Activated B cell treated with CpG ODN at 0.5 μM for 24 hours (primary cell): ENCODE measurements at regions not wholly inside any gene's neighbourhood (a gene's known extent, or its start where the extent isn't known, plus 50 kb on each side); places are given as distances from the start of the nearest gene placed in this dataset.

Source experiments
- ATAC-seq: fragments of 200-7000 bp; cut with Tn5 transposase; one replicate; pipeline ENCODE4 v1.10.0; 2021; ENCODE audit warnings: low read depth, mild to moderate bottlenecking, moderate library complexity
- CTCF ChIA-PET: fragments of 350-600 bp; sonication (Branson Sonifier 250); formaldehyde crosslinking; loops from one replicate; lab custom pipeline; 2021; ENCODE audit warnings: antibody characterized with exemption; lab: Charles Lee
- POLR2A ChIA-PET: fragments of 350-600 bp; sonication (Branson Sonifier 250); formaldehyde crosslinking; loops from one replicate; lab custom pipeline; 2021; ENCODE audit warnings: antibody characterized with exemption; lab: Charles Lee
- DNase-seq: peaks from one replicate; pipeline ENCODE4 v3.0.0; 2022
- H3K27ac Mint-ChIP-seq: one replicate; pipeline ENCODE4 v1.8.0; 2020; ENCODE audit warnings: mixed read lengths
- H3K27me3 Mint-ChIP-seq: one replicate; pipeline ENCODE4 v1.8.0; 2021; ENCODE audit warnings: mixed read lengths
- H3K36me3 Mint-ChIP-seq: one replicate; pipeline ENCODE4 v1.8.0; 2021; ENCODE audit warnings: low read depth, mixed read lengths
- H3K4me1 Mint-ChIP-seq: one replicate; pipeline ENCODE4 v1.8.0; 2021; ENCODE audit warnings: mixed read lengths
- H3K4me3 Mint-ChIP-seq: one replicate; pipeline ENCODE4 v1.8.0; 2020; ENCODE audit warnings: mild to moderate bottlenecking, mixed read lengths
- H3K9me3 Mint-ChIP-seq: one replicate; pipeline ENCODE4 v1.8.0; 2020; ENCODE audit warnings: mixed read lengths
- intact Hi-C: fragments of 100-400 bp; cut with micrococcal nuclease; formaldehyde crosslinking; loops from one replicate; pipeline ENCODE4 v1.15.1; 2024
- TF ChIP-seq, protein P1 (sequence below): fragments of 200-600 bp; IDR thresholded peaks from one replicate; pipeline ENCODE4 v1.8.0; 2022; ENCODE audit warnings: antibody characterized with exemption, mild to moderate bottlenecking

DNA sequence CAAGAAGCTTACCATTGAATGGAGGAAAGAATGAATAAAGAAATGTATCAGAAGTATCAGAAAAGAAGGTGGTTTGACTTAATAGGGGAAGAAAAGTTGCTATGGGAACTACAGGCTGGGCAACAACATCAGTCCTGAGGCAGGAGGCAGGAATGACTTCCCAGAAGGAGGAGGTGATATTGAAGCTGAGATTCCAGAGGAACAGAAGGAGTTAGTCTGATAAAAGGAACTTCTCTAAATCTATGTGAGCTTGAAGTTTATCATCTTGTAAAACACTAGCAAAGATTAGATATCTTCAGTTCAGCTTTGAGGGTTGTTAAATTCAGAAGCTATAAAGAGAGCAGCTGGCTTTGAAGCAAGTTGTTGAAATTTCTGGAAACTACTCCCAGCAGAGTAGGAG lies 213.3 kb upstream of the THRB start:
- ATAC-seq (no peak), DNase-seq (no peak)
- Mint-ChIP-seq H3K4me3 (no peak overlapping the region), H3K4me1 (no peaks in the 10 kb centered on the region), H3K36me3 (no peaks in the 10 kb centered on the region), H3K27me3 (peaks cover 3% of the 10 kb centered on the region), H3K9me3 (no peaks in the 10 kb centered on the region), H3K27ac (no peak overlapping the region)
- ChIA-PET POLR2A (no interaction called here), CTCF (no interaction called here)
- TF ChIP-seq, protein P1, sequence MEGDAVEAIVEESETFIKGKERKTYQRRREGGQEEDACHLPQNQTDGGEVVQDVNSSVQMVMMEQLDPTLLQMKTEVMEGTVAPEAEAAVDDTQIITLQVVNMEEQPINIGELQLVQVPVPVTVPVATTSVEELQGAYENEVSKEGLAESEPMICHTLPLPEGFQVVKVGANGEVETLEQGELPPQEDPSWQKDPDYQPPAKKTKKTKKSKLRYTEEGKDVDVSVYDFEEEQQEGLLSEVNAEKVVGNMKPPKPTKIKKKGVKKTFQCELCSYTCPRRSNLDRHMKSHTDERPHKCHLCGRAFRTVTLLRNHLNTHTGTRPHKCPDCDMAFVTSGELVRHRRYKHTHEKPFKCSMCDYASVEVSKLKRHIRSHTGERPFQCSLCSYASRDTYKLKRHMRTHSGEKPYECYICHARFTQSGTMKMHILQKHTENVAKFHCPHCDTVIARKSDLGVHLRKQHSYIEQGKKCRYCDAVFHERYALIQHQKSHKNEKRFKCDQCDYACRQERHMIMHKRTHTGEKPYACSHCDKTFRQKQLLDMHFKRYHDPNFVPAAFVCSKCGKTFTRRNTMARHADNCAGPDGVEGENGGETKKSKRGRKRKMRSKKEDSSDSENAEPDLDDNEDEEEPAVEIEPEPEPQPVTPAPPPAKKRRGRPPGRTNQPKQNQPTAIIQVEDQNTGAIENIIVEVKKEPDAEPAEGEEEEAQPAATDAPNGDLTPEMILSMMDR: no peak
- intact Hi-C loops: no loop called here

DNA sequence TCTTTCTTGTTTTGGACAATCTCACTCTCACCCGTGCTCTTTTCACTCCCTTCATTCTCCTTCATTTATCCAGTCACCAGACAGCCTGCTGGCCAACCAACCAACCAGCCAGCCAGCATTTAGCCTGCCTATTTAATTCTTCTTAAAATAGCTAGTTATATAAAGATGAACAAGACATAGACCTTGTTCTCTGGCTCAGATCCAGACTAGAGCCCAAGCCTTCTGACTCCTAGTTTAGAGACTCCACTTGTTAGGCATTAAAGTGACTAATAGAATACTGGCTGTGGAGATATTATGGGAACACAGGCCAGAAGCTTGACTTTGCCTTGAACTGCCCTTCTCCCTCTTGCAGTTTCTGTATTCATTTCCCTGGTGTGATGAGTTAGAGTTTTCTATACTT lies 215.3 kb upstream of the THRB start:
- CTCF ChIA-PET: no interaction called here
- intact Hi-C loops: no loop called here
- Mint-ChIP-seq H3K9me3 (no peaks in the 10 kb centered on the region), H3K27me3 (no peaks in the 10 kb centered on the region), H3K4me3 (no peak overlapping the region), H3K36me3 (no peaks in the 10 kb centered on the region), H3K4me1 (no peaks in the 10 kb centered on the region), H3K27ac (no peak overlapping the region)
- no peak for DNase-seq
- POLR2A ChIA-PET: no interaction called here
- no peak for ATAC-seq
- TF ChIP-seq, protein P1: no peak

DNA sequence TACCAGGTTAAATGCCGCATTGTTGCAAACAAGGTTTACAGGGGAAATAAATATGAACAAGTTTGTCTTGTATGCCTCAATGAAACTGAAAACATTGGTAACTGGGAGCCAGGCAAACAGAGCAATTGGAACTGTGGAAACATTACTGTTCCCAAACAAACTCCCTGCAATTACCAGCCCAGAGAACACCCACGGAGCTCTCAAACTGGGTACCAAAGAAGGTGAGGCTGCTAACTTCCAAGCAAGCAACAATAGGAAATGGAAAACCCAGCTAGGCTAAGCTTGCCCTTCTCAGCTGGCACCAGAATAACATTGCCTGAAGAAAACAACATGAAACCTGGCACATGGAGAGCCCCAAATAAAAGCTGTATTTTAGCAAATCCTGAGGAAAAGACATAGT lies 218.9 kb upstream of the THRB start:
- ATAC-seq: no peak

DNA sequence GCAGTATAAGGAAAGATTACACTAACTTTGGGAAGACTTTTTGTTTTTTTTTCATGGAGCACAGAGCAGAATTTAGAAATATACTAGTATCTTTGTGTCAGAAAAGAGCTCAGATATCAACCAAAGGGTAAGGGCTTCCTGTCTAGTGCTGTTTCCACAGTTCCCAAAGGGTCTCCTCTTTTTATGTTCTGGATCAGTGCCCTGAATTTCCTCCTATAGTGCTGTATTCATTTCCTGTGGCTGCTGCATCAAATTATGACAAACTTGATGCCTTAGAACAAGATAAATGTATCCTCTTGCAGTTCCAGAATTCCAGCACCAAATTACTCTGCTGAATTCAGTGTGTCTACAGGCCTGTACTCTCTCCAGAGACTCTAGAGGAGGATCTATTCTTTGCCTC lies 219.8 kb upstream of the THRB start:
- TF ChIP-seq, protein P1: no peak
- Mint-ChIP-seq H3K27ac (no peak overlapping the region), H3K36me3 (no peaks in the 10 kb centered on the region), H3K4me1 (no peaks in the 10 kb centered on the region), H3K9me3 (no peaks in the 10 kb centered on the region), H3K27me3 (no peaks in the 10 kb centered on the region), H3K4me3 (no peak overlapping the region)
- DNase-seq: no peak
- intact Hi-C loops: no loop called here
- ATAC-seq: no peak
- POLR2A ChIA-PET: no interaction called here
- CTCF ChIA-PET: no interaction called here

More for the DNA sequence above, 218.9 kb upstream of the THRB start:
- Mint-ChIP-seq H3K27ac (no peak overlapping the region), H3K27me3 (no peaks in the 10 kb centered on the region), H3K36me3 (no peaks in the 10 kb centered on the region), H3K4me1 (no peaks in the 10 kb centered on the region), H3K9me3 (no peaks in the 10 kb centered on the region), H3K4me3 (no peak overlapping the region)
- TF ChIP-seq, protein P1: no peak
- intact Hi-C loops: no loop called here
- POLR2A ChIA-PET: no interaction called here
- no peak for DNase-seq
- CTCF ChIA-PET: no interaction called here

DNA sequence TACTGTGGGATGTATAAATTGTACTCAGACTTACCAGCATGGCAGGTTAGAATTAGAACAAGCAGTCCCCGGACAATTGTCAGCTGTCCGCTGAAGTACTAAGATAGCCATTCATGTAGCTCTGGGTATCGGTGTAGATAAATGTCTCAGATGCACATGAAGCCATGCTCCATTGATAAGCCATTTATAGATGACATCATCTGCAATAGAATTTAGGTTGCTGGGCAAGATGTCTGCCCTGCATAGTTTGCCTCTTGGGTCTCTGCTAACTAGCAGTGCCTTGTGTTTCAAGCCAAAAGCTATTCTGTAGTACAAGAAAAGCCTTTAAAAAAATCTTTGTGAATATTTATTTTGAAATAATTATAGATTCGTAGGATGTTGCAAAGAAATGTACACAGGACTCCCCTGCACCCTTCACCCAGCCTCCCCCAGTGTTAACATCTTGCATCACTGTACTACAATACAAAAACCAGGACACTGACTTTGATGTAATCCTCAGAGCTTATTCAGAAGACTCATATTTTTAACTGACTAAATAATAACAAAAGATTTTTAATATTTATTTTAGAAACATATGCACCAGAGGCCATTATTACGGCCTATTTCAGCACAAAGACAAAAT lies 220.6 kb upstream of the THRB start:
- H3K27ac Mint-ChIP-seq: no peak overlapping the region
- TF ChIP-seq, protein P1: no peak
- ChIA-PET POLR2A (no interaction called here), CTCF (no interaction called here)
- no peak for DNase-seq
- intact Hi-C loops: no loop called here
- no peak for ATAC-seq
- H3K27me3 Mint-ChIP-seq: no peaks in the 10 kb centered on the region
- H3K9me3 Mint-ChIP-seq: no peaks in the 10 kb centered on the region
- H3K36me3 Mint-ChIP-seq: no peaks in the 10 kb centered on the region
- H3K4me3 Mint-ChIP-seq: no peak overlapping the region
- H3K4me1 Mint-ChIP-seq: no peaks in the 10 kb centered on the region
